ENCODE measurements at regions not wholly inside any gene's neighbourhood (a gene's known extent, or its start where the extent isn't known, plus 50 kb on each side); places are given as distances from the start of the nearest gene placed in this dataset.

- TF ChIP-seq POLR2AphosphoS5 (IDR thresholded peaks at IDR 0.05; ENCODE audit: low read depth, low read length) (no peak), TAF1 (IDR thresholded peaks at IDR 0.05; ENCODE audit: low read depth, low read length) (no peak), POLR2A (IDR thresholded peaks at IDR 0.05; ENCODE audit: low read depth, low read length) (no peak)
Observed at GRCh38 chr15:62792986-62793751, 249.4 kb upstream of the TPM1 start.
